ENCODE measurements at regions not wholly inside any gene's neighbourhood (a gene's known extent, or its start where the extent isn't known, plus 50 kb on each side); places are given as distances from the start of the nearest gene placed in this dataset.

- Mint-ChIP-seq H3K9me3 (peaks cover 4 to 11% of the 10 kb centered on the region in 2 donors), H3K27ac (no peak overlapping the region), H3K4me1 (ENCODE audit: low read depth) (no peaks in the 10 kb centered on the region), H3K4me3 (no peak overlapping the region), H3K36me3 (ENCODE audit: insufficient read depth in 2 of 2) (peaks cover 5 to 10% of the 10 kb centered on the region in 2 donors), H3K27me3 (ENCODE audit: low read depth) (no peaks in the 10 kb centered on the region)
- no peak for ATAC-seq (replicated peaks in 1 of 2)
- DNase-seq = no peak
These were observed 199.6 kb upstream of the ZBED5 start for GRCh38 chr11:11057472-11057854.

- no peak for ATAC-seq (replicated peaks in 1 of 2)
- Mint-ChIP-seq H3K9me3 (peaks cover 4 to 11% of the 10 kb centered on the region in 2 donors), H3K4me3 (no peak overlapping the region), H3K4me1 (ENCODE audit: low read depth) (no peaks in the 10 kb centered on the region), H3K36me3 (ENCODE audit: insufficient read depth in 2 of 2) (peaks cover 5 to 10% of the 10 kb centered on the region in 2 donors), H3K27ac (no peak overlapping the region), H3K27me3 (ENCODE audit: low read depth) (no peaks in the 10 kb centered on the region)
- DNase-seq = no peak
These were observed 199.1 kb upstream of the ZBED5 start for GRCh38 chr11:11056749-11057471.

GRCh38 chr11:11056316-11056715 lies 198.5 kb upstream of the ZBED5 start:
- peaks cover 4 to 11% of the 10 kb centered on the region in 2 donors for H3K9me3 Mint-ChIP-seq
- no peaks in the 10 kb centered on the region for H3K27me3 Mint-ChIP-seq (ENCODE audit: low read depth)
- no peak overlapping the region for H3K4me3 Mint-ChIP-seq
- H3K27ac Mint-ChIP-seq = no peak overlapping the region
- no peak for DNase-seq
- peaks cover 5 to 10% of the 10 kb centered on the region in 2 donors for H3K36me3 Mint-ChIP-seq (ENCODE audit: insufficient read depth in 2 of 2)
- H3K4me1 Mint-ChIP-seq (ENCODE audit: low read depth) = no peaks in the 10 kb centered on the region
- ATAC-seq (replicated peaks in 1 of 2) = no peak

GRCh38 chr11:11047851-11048610 lies 190.2 kb upstream of the ZBED5 start:
- H3K4me3 Mint-ChIP-seq = no peak overlapping the region
- no peaks in the 10 kb centered on the region for H3K27me3 Mint-ChIP-seq (ENCODE audit: low read depth)
- peaks cover 0 to 2% of the 10 kb centered on the region in 2 donors for H3K9me3 Mint-ChIP-seq
- no peaks in the 10 kb centered on the region for H3K36me3 Mint-ChIP-seq (ENCODE audit: insufficient read depth in 2 of 2)
- H3K27ac Mint-ChIP-seq = no peak overlapping the region
- H3K4me1 Mint-ChIP-seq (ENCODE audit: low read depth) = no peaks in the 10 kb centered on the region
- ATAC-seq (replicated peaks in 1 of 2) (no peak), DNase-seq (no peak)

- Mint-ChIP-seq H3K4me1 (ENCODE audit: low read depth) (no peaks in the 10 kb centered on the region), H3K4me3 (no peak overlapping the region), H3K27ac (no peak overlapping the region), H3K9me3 (peaks cover 0 to 2% of the 10 kb centered on the region in 2 donors), H3K27me3 (ENCODE audit: low read depth) (no peaks in the 10 kb centered on the region), H3K36me3 (ENCODE audit: insufficient read depth in 2 of 2) (no peaks in the 10 kb centered on the region)
- ATAC-seq (replicated peaks in 1 of 2) = no peak
- DNase-seq = no peak
These were observed 188.9 kb upstream of the ZBED5 start for GRCh38 chr11:11046781-11047180.

- Mint-ChIP-seq H3K27ac (no peak overlapping the region), H3K27me3 (ENCODE audit: low read depth) (no peaks in the 10 kb centered on the region), H3K9me3 (peaks cover 0 to 2% of the 10 kb centered on the region in 2 donors), H3K4me1 (ENCODE audit: low read depth) (no peaks in the 10 kb centered on the region), H3K36me3 (ENCODE audit: insufficient read depth in 2 of 2) (no peaks in the 10 kb centered on the region), H3K4me3 (no peak overlapping the region)
- no peak for DNase-seq
- ATAC-seq (replicated peaks in 1 of 2) = no peak
These were observed 187.5 kb upstream of the ZBED5 start for GRCh38 chr11:11045156-11045930.

GRCh38 chr11:11044137-11044855 lies 186.4 kb upstream of the ZBED5 start:
- DNase-seq = no peak
- Mint-ChIP-seq H3K27ac (no peak overlapping the region), H3K4me3 (no peak overlapping the region), H3K27me3 (ENCODE audit: low read depth) (no peaks in the 10 kb centered on the region), H3K9me3 (no peaks in the 10 kb centered on the region), H3K36me3 (ENCODE audit: insufficient read depth in 2 of 2) (no peaks in the 10 kb centered on the region), H3K4me1 (ENCODE audit: low read depth) (no peaks in the 10 kb centered on the region)
- no peak for ATAC-seq (replicated peaks in 1 of 2)

- no peak overlapping the region for H3K27ac Mint-ChIP-seq
- H3K4me1 Mint-ChIP-seq (ENCODE audit: low read depth) = no peaks in the 10 kb centered on the region
- H3K4me3 Mint-ChIP-seq = no peak overlapping the region
- no peaks in the 10 kb centered on the region for H3K9me3 Mint-ChIP-seq
- no peaks in the 10 kb centered on the region for H3K36me3 Mint-ChIP-seq (ENCODE audit: insufficient read depth in 2 of 2)
- ATAC-seq (replicated peaks in 1 of 2) = no peak
- no peak for DNase-seq
- H3K27me3 Mint-ChIP-seq (ENCODE audit: low read depth) = no peaks in the 10 kb centered on the region
These were observed 185.9 kb upstream of the ZBED5 start for GRCh38 chr11:11043721-11044120.

- Mint-ChIP-seq H3K27me3 (ENCODE audit: low read depth) (no peaks in the 10 kb centered on the region), H3K4me1 (ENCODE audit: low read depth) (no peaks in the 10 kb centered on the region), H3K36me3 (ENCODE audit: insufficient read depth in 2 of 2) (no peaks in the 10 kb centered on the region), H3K27ac (no peak overlapping the region), H3K9me3 (no peaks in the 10 kb centered on the region), H3K4me3 (no peak overlapping the region)
- DNase-seq (no peak), ATAC-seq (replicated peaks in 1 of 2) (no peak)
These were observed 181.5 kb upstream of the ZBED5 start for GRCh38 chr11:11039208-11039965.

GRCh38 chr11:11038782-11039181 lies 180.9 kb upstream of the ZBED5 start:
- no peaks in the 10 kb centered on the region for H3K4me1 Mint-ChIP-seq (ENCODE audit: low read depth)
- no peak for ATAC-seq (replicated peaks in 1 of 2)
- no peak overlapping the region for H3K4me3 Mint-ChIP-seq
- no peaks in the 10 kb centered on the region for H3K27me3 Mint-ChIP-seq (ENCODE audit: low read depth)
- H3K36me3 Mint-ChIP-seq (ENCODE audit: insufficient read depth in 2 of 2) = no peaks in the 10 kb centered on the region
- DNase-seq = no peak
- H3K27ac Mint-ChIP-seq = no peak overlapping the region
- no peaks in the 10 kb centered on the region for H3K9me3 Mint-ChIP-seq

GRCh38 chr11:11038352-11038751 lies 180.5 kb upstream of the ZBED5 start:
- H3K9me3 Mint-ChIP-seq = no peaks in the 10 kb centered on the region
- no peaks in the 10 kb centered on the region for H3K36me3 Mint-ChIP-seq (ENCODE audit: insufficient read depth in 2 of 2)
- no peak overlapping the region for H3K4me3 Mint-ChIP-seq
- H3K4me1 Mint-ChIP-seq (ENCODE audit: low read depth) = no peaks in the 10 kb centered on the region
- H3K27ac Mint-ChIP-seq = no peak overlapping the region
- H3K27me3 Mint-ChIP-seq (ENCODE audit: low read depth) = no peaks in the 10 kb centered on the region
- ATAC-seq (replicated peaks in 1 of 2) = no peak
- no peak for DNase-seq

All from activated T-cell treated with anti-CD3 and anti-CD28 coated beads, Interleukin-2, amount 50 U/mL, for 72 hours (primary cell).